AG04450 (cell line): ENCODE measurements at regions not wholly inside any gene's neighbourhood (a gene's known extent, or its start where the extent isn't known, plus 50 kb on each side); places are given as distances from the start of the nearest gene placed in this dataset.

ENCODE experiments used
- CTCF ChIA-PET: fragments of 300-600, 350-600 bp; formaldehyde crosslinking; extraction: SDS; loops from one replicate; lab custom pipeline; 2022; ENCODE audit warnings: antibody characterized with exemption, inconsistent platforms; lab: Charles Lee
- POLR2A ChIA-PET: fragments of 350-600 bp; formaldehyde crosslinking; extraction: SDS; loops from one replicate; lab custom pipeline; 2021; ENCODE audit warnings: antibody characterized with exemption, inconsistent platforms; lab: Yijun Ruan, JAX
- DNase-seq: peaks from one replicate; pipeline ENCODE4 v3.0.0-alpha.2; 2011; ENCODE audit warnings: low read depth, low spot score
- H3K27ac ChIP-seq: one replicate; pipeline ENCODE4 v1.5.1; 2012; ENCODE audit warnings: low read depth, low read length, control low read depth
- H3K27me3 ChIP-seq: one replicate; pipeline ENCODE4 v1.6.0; 2012; ENCODE audit warnings: low read length; ENCODE audit not compliant: control insufficient read depth, insufficient read depth
- H3K4me3 ChIP-seq: 2 replicates; pipeline ENCODE4 v1.5.1; 2011; ENCODE audit warnings: mild to moderate bottlenecking, low read depth, low read length, control low read depth
- H3K9me3 ChIP-seq: 2 replicates; pipeline ENCODE4 v1.5.1; 2012; ENCODE audit warnings: low read length; ENCODE audit not compliant: control insufficient read depth, insufficient read depth
- CTCF ChIP-seq: IDR thresholded peaks from 2 replicates; pipeline ENCODE4 v1.5.1; 2011; ENCODE audit warnings: low read depth, low read length, control low read depth, inconsistent platforms

GRCh38 chr10:130914367-130914766 is 397.2 kb downstream of the TCERG1L start:
- POLR2A ChIA-PET: no interaction called here
- Histone ChIP-seq H3K27me3 (no peaks in the 10 kb centered on the region), H3K9me3 (peaks cover 47% of the 10 kb centered on the region), H3K27ac (no peak overlapping the region), H3K4me3 (no peak overlapping the region)
- no peak for DNase-seq
- CTCF ChIA-PET: no interaction called here
- no peak for TF ChIP-seq CTCF

GRCh38 chr10:130915065-130915464 is 396.5 kb downstream of the TCERG1L start:
- no peak for TF ChIP-seq CTCF
- H3K9me3 ChIP-seq: peaks cover 50% of the 10 kb centered on the region
- POLR2A ChIA-PET: no interaction called here
- DNase-seq: no peak
- H3K4me3 ChIP-seq: no peak overlapping the region
- H3K27ac ChIP-seq: no peak overlapping the region
- H3K27me3 ChIP-seq: no peaks in the 10 kb centered on the region
- CTCF ChIA-PET: no interaction called here

- no peak for TF ChIP-seq CTCF
Observed at GRCh38 chr10:130921461-130921860, 390.1 kb downstream of the TCERG1L start.

DNA sequence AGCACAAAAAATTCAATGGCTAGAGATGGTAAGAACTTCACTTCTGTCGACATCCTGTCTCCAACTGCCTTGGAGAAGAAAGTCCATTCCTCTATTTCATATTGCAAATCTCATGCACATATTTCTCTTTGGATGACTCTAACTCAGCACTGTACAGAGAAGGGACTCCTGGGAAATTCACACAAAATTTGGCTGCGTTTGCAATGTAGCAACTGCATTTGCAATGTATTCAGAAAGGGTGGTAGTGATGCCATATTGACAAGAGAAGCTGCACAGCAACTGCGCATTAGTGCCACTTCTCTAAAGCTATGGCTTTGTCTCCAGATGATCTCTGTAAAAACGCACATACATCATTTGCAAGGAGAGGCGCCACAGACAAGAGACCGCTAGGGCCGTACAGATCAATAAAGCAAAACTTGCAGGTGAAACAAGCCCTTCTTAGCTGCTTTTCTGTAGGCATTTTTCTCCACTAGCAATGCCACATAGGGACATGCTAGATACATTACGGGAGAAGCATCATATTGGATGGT is 389.5 kb downstream of the TCERG1L start:
- DNase-seq: no peak
- TF ChIP-seq CTCF: no peak
- Histone ChIP-seq H3K9me3 (peaks cover 42% of the 10 kb centered on the region), H3K4me3 (no peak overlapping the region), H3K27ac (no peak overlapping the region), H3K27me3 (no peaks in the 10 kb centered on the region)
- ChIA-PET POLR2A (no interaction called here), CTCF (no interaction called here)

More at GRCh38 chr10:130921461-130921860, 390.1 kb downstream of the TCERG1L start:
- no peak overlapping the region for H3K27ac ChIP-seq
- no peak for DNase-seq
- H3K27me3 ChIP-seq: no peaks in the 10 kb centered on the region
- H3K4me3 ChIP-seq: no peak overlapping the region
- peaks cover 41% of the 10 kb centered on the region for H3K9me3 ChIP-seq
- CTCF ChIA-PET: no interaction called here
- POLR2A ChIA-PET: no interaction called here

DNA sequence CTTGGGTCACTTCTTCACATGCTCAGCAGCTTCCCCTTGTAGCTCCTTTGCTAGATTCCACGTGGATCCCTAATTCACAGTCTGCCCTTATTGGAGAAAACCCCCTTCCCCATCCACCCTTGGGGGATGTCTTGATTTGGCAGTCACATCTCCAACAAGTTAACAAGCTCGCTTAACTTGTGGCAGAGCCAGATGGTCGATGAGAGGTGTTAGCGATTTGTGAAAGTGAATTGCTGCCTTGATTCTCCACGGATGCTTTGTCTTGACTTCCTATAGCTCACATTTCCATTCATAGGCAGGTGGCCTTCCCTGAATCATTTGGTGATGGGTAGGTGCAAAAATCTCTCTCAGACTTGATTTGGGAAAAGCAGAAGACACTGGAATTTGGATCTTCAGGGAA is 387.9 kb downstream of the TCERG1L start:
- Histone ChIP-seq H3K4me3 (no peak overlapping the region), H3K9me3 (peaks cover 52% of the 10 kb centered on the region), H3K27me3 (no peaks in the 10 kb centered on the region), H3K27ac (no peak overlapping the region)
- TF ChIP-seq CTCF: no peak
- DNase-seq: no peak
- ChIA-PET POLR2A (no interaction called here), CTCF (interaction anchor here (0.6 kb wide), 1 partner anchor 64 kb away, joined by 3 read pairs; no protein-coding TSS in a partner anchor)
